ENCODE measurements at regions not wholly inside any gene's neighbourhood (a gene's known extent, or its start where the extent isn't known, plus 50 kb on each side); places are given as distances from the start of the nearest gene placed in this dataset.

DNA sequence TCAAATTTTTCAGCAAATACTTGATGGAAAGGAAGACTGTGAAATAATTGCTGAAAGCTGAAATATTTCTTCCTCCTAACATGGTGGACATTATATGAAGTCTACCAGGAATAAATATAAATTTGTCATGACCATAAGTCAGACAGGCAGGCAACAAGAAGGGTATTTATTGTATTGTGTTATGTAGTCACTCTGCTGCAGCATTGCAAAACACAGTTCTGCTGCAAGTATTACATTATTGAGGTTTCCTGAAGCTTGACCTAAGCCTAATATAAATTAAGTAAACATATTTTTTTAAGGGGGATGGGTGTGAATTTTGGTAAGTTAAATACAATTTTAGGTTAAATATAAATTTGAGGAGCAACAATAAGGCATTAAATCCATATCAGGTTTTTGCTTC lies 60.2 kb upstream of the MAOA start:
- Histone ChIP-seq H3K79me1 (ENCODE audit: low read depth, low read length) (no peaks in the 10 kb centered on the region), H3K4me3 (ENCODE audit: extremely low read depth in 1 of 4, insufficient read depth in 2 of 4, low read depth in 3 of 4, low read length in 4 of 4) (no peak overlapping the region), H3K4ac (replicated peaks; ENCODE audit: insufficient read length, low read depth, low read length) (no peak overlapping the region), H4K8ac (ENCODE audit: extremely low read depth, insufficient read depth, low read length) (no peak overlapping the region), H3K9me3 (ENCODE audit: insufficient read depth in 2 of 2, low read depth in 1 of 2, low read length in 1 of 2) (no peaks in the 10 kb centered on the region), H3K23me2 (ENCODE audit: low read depth, low read length) (no peaks in the 10 kb centered on the region), H3K79me2 (ENCODE audit: control insufficient read depth in 1 of 2, insufficient read depth in 2 of 2, low read length in 2 of 2) (no peaks in the 10 kb centered on the region), H2BK120ac (replicated peaks; ENCODE audit: low read depth, low read length) (no peak overlapping the region), H2BK15ac (ENCODE audit: low read length) (no peak overlapping the region), H3K4me2 (ENCODE audit: insufficient read depth in 1 of 2, low read depth in 2 of 2, low read length in 2 of 2) (no peak overlapping the region), H4K5ac (ENCODE audit: insufficient read length, low read depth, low read length) (no peak overlapping the region), H3K27me3 (replicated peaks in 1 of 4; ENCODE audit: control insufficient read depth in 3 of 4, extremely low read depth in 1 of 4, insufficient read depth in 3 of 4, low read length in 3 of 4) (no peaks in the 10 kb centered on the region), H2BK12ac (ENCODE audit: low read depth, low read length) (no peak overlapping the region), H4K91ac (replicated peaks; ENCODE audit: insufficient read length, low read length) (no peak overlapping the region), H3K4me1 (replicated peaks in 1 of 4; ENCODE audit: control insufficient read depth in 3 of 4, insufficient read depth in 4 of 4, low read length in 3 of 4) (no peaks in the 10 kb centered on the region), H3K14ac (ENCODE audit: insufficient read length) (no peak overlapping the region), H2AFZ (ENCODE audit: low read length) (no peak overlapping the region), H3K9ac (replicated peaks in 1 of 4; ENCODE audit: extremely low read depth in 1 of 4, low read depth in 3 of 4, low read length in 3 of 4) (no peak overlapping the region), H4K20me1 (replicated peaks in 1 of 2; ENCODE audit: control insufficient read depth in 1 of 2, insufficient read depth in 2 of 2, low read length in 2 of 2) (no peaks in the 10 kb centered on the region), H2BK5ac (ENCODE audit: low read depth, low read length) (no peak overlapping the region), H3K56ac (replicated peaks; ENCODE audit: insufficient read length, low read depth, low read length) (no peak overlapping the region), H2AK5ac (ENCODE audit: low read depth, low read length) (no peak overlapping the region), H3K18ac (ENCODE audit: extremely low read depth, low read length) (no peak overlapping the region), H3K36me3 (ENCODE audit: control insufficient read depth in 2 of 4, insufficient read depth in 4 of 4, low read length in 3 of 4) (no peaks in the 10 kb centered on the region), H2BK20ac (ENCODE audit: low read length) (no peak overlapping the region), H3K27ac (ENCODE audit: low read depth, low read length) (no peak overlapping the region), H3K23ac (ENCODE audit: insufficient read length) (no peak overlapping the region)
- TF ChIP-seq CREB1 (IDR thresholded peaks at IDR 0.05) = no peak
- FAIRE-seq = no peak
- POLR2A ChIA-PET (ENCODE audit: partially characterized antibody) = no interaction called here
- CTCF ChIA-PET (ENCODE audit: partially characterized antibody) = no interaction called here
- DNase-seq (ENCODE audit: low read depth in 1 of 2, low spot score in 2 of 2) = no peak
